ENCODE measurements at regions not wholly inside any gene's neighbourhood (a gene's known extent, or its start where the extent isn't known, plus 50 kb on each side); places are given as distances from the start of the nearest gene placed in this dataset.
A peak's percentile ranks its signal among the peaks of the same experiment; 100 is the strongest.

- H3K27me3 ChIP-seq (replicated peaks in 1 of 7) = peaks cover 0 to 6% (median 0%) of the 10 kb centered on the region in 7 donors
- TF ChIP-seq POLR2AphosphoS5 (IDR thresholded peaks at IDR 0.05) (no peak), POLR2A (IDR thresholded peaks at IDR 0.05) (no peak), CTCF (IDR thresholded peaks at IDR 0.05 in 8 of 11, conservative IDR thresholded peaks at IDR 0.05 in 3 of 11) (no peak)
- H3K9me3 ChIP-seq = no peaks in the 10 kb centered on the region
- intact Hi-C loops (cut with DNase I; ENCODE audit: low total_unique reads) = no loop called here
- H3K27ac ChIP-seq = no peak overlapping the region
- no peaks in the 10 kb centered on the region for H3K4me1 ChIP-seq
- H3K4me3 ChIP-seq = no peak overlapping the region
- no peak for DNase-seq
- no peaks in the 10 kb centered on the region for H3K36me3 ChIP-seq
- 84 to 92% (median 86%) methylated on average over 12 of the region's 12 CpGs for WGBS, 5 donors
These were observed 334.7 kb upstream of the MYT1L start for GRCh38 chr2:2665834-2666133.

GRCh38 chr2:2664989-2665833, 334.1 kb upstream of the MYT1L start:
- Histone ChIP-seq H3K27ac (no peak overlapping the region), H3K4me3 (no peak overlapping the region), H3K36me3 (no peaks in the 10 kb centered on the region), H3K9me3 (peaks cover 0 to 1% (median 0%) of the 10 kb centered on the region in 8 donors), H3K27me3 (replicated peaks in 1 of 7) (peaks cover 0 to 6% (median 0%) of the 10 kb centered on the region in 7 donors), H3K4me1 (no peaks in the 10 kb centered on the region)
- DNase-seq = peak; percentile 65
- TF ChIP-seq POLR2AphosphoS5 (IDR thresholded peaks at IDR 0.05) (no peak), CTCF (IDR thresholded peaks at IDR 0.05 in 8 of 11, conservative IDR thresholded peaks at IDR 0.05 in 3 of 11) (no peak), POLR2A (IDR thresholded peaks at IDR 0.05) (no peak)
- intact Hi-C loops (cut with DNase I; ENCODE audit: low total_unique reads) = no loop called here
- 78 to 91% (median 84%) methylated on average over 17 to 28 of the region's 28 CpGs for WGBS, 5 donors

GRCh38 chr2:2663401-2664036, 332.4 kb upstream of the MYT1L start:
- DNase-seq = no peak
- H3K36me3 ChIP-seq = no peaks in the 10 kb centered on the region
- intact Hi-C loops (cut with DNase I; ENCODE audit: low total_unique reads) = no loop called here
- H3K4me1 ChIP-seq = no peaks in the 10 kb centered on the region
- H3K27ac ChIP-seq = no peak overlapping the region
- H3K9me3 ChIP-seq = peaks cover 0 to 18% (median 8%) of the 10 kb centered on the region in 8 donors
- H3K27me3 ChIP-seq (replicated peaks in 1 of 7) = peaks cover 0 to 6% (median 0%) of the 10 kb centered on the region in 7 donors
- no peak for TF ChIP-seq POLR2AphosphoS5 (IDR thresholded peaks at IDR 0.05)
- no peak for TF ChIP-seq POLR2A (IDR thresholded peaks at IDR 0.05)
- TF ChIP-seq CTCF (IDR thresholded peaks at IDR 0.05 in 8 of 11, conservative IDR thresholded peaks at IDR 0.05 in 3 of 11) = no peak
- no peak overlapping the region for H3K4me3 ChIP-seq
- WGBS, 5 donors = 78 to 91% (median 84%) methylated on average over 17 to 23 of the region's 23 CpGs

GRCh38 chr2:2662847-2663356, 331.8 kb upstream of the MYT1L start:
- no peaks in the 10 kb centered on the region for H3K4me1 ChIP-seq
- intact Hi-C loops (cut with DNase I; ENCODE audit: low total_unique reads) = no loop called here
- H3K9me3 ChIP-seq = peaks cover 0 to 22% (median 8%) of the 10 kb centered on the region in 8 donors
- 74 to 90% (median 83%) methylated on average over 9 of the region's 9 CpGs for WGBS, 5 donors
- H3K27me3 ChIP-seq (replicated peaks in 1 of 7) = peaks cover 0 to 6% (median 0%) of the 10 kb centered on the region in 7 donors
- no peak for DNase-seq
- TF ChIP-seq POLR2AphosphoS5 (IDR thresholded peaks at IDR 0.05) = no peak
- no peak for TF ChIP-seq POLR2A (IDR thresholded peaks at IDR 0.05)
- no peak for TF ChIP-seq CTCF (IDR thresholded peaks at IDR 0.05 in 8 of 11, conservative IDR thresholded peaks at IDR 0.05 in 3 of 11)
- no peaks in the 10 kb centered on the region for H3K36me3 ChIP-seq
- no peak overlapping the region for H3K4me3 ChIP-seq
- H3K27ac ChIP-seq = no peak overlapping the region

Measured in spleen (tissue), 11 donors.